ENCODE measurements at regions not wholly inside any gene's neighbourhood (a gene's known extent, or its start where the extent isn't known, plus 50 kb on each side); places are given as distances from the start of the nearest gene placed in this dataset.

GRCh38 chr12:86911973-86912372 is 655.8 kb upstream of the MGAT4C start:
- no peak for TF ChIP-seq CTCF (IDR thresholded peaks at IDR 0.05)
- Histone ChIP-seq H3K4me3 (no peak overlapping the region), H3K27me3 (no peaks in the 10 kb centered on the region), H3K36me3 (no peaks in the 10 kb centered on the region), H3K4me1 (no peaks in the 10 kb centered on the region), H3K9me3 (no peaks in the 10 kb centered on the region), H3K27ac (no peak overlapping the region)
- no peak for ATAC-seq
- no peak for DNase-seq
- intact Hi-C loops (cut with DNase I) = no loop called here

GRCh38 chr12:86903159-86903558 is 647.0 kb upstream of the MGAT4C start:
- H3K27me3 ChIP-seq = no peaks in the 10 kb centered on the region
- no peaks in the 10 kb centered on the region for H3K4me1 ChIP-seq
- intact Hi-C loops (cut with DNase I) = no loop called here
- DNase-seq (no peak), ATAC-seq (no peak)
- TF ChIP-seq CTCF (IDR thresholded peaks at IDR 0.05) = no peak
- no peaks in the 10 kb centered on the region for H3K36me3 ChIP-seq
- no peak overlapping the region for H3K4me3 ChIP-seq
- H3K9me3 ChIP-seq = no peaks in the 10 kb centered on the region
- H3K27ac ChIP-seq = no peak overlapping the region

- no peak for TF ChIP-seq CTCF (IDR thresholded peaks at IDR 0.05)
- no peaks in the 10 kb centered on the region for H3K27me3 ChIP-seq
Measured at GRCh38 chr12:86860776-86861175, 604.6 kb upstream of the MGAT4C start.

GRCh38 chr12:86852451-86852850 is 596.3 kb upstream of the MGAT4C start:
- intact Hi-C loops (cut with DNase I) = no loop called here
- Histone ChIP-seq H3K27ac (no peak overlapping the region), H3K36me3 (no peaks in the 10 kb centered on the region), H3K9me3 (no peaks in the 10 kb centered on the region), H3K4me3 (no peak overlapping the region), H3K4me1 (no peaks in the 10 kb centered on the region), H3K27me3 (no peaks in the 10 kb centered on the region)
- DNase-seq (no peak), ATAC-seq (no peak)
- no peak for TF ChIP-seq CTCF (IDR thresholded peaks at IDR 0.05)

More at GRCh38 chr12:86860776-86861175, 604.6 kb upstream of the MGAT4C start:
- H3K4me3 ChIP-seq = no peak overlapping the region
- intact Hi-C loops (cut with DNase I) = no loop called here
- no peaks in the 10 kb centered on the region for H3K4me1 ChIP-seq
- no peak overlapping the region for H3K27ac ChIP-seq
- H3K9me3 ChIP-seq = no peaks in the 10 kb centered on the region
- ATAC-seq (no peak), DNase-seq (no peak)
- no peaks in the 10 kb centered on the region for H3K36me3 ChIP-seq

- no peak for DNase-seq
Measured at GRCh38 chr12:86838711-86839110, 582.5 kb upstream of the MGAT4C start.

More at GRCh38 chr12:86838711-86839110, 582.5 kb upstream of the MGAT4C start:
- intact Hi-C loops (cut with DNase I) = no loop called here
- H3K4me1 ChIP-seq = no peaks in the 10 kb centered on the region
- no peaks in the 10 kb centered on the region for H3K9me3 ChIP-seq
- TF ChIP-seq CTCF (IDR thresholded peaks at IDR 0.05) = no peak
- ATAC-seq = no peak
- H3K27me3 ChIP-seq = no peaks in the 10 kb centered on the region
- no peak overlapping the region for H3K27ac ChIP-seq
- H3K36me3 ChIP-seq = no peaks in the 10 kb centered on the region
- H3K4me3 ChIP-seq = no peak overlapping the region

Data from upper lobe of right lung (tissue), 1 donor.